Ascending aorta (tissue), 2 donors: ENCODE measurements at regions not wholly inside any gene's neighbourhood (a gene's known extent, or its start where the extent isn't known, plus 50 kb on each side); places are given as distances from the start of the nearest gene placed in this dataset.

Experiments
- DNase-seq, 2 donors: peaks; one replicate each; pipeline ENCODE4 v3.0.0-alpha.2; 2019; ENCODE audit warnings: low spot score in 2 of 2
- H3K27ac ChIP-seq, 2 donors: fragments of 200-600 bp; sonication (generic); one replicate each; pipeline ENCODE4 v1.5.1; 2016 to 2017; ENCODE audit warnings: mild to moderate bottlenecking in 1 of 2
- H3K27me3 ChIP-seq: fragments of 200-600 bp; sonication (generic); one replicate; pipeline ENCODE4 v1.5.1; 2017
- H3K36me3 ChIP-seq, 2 donors: fragments of 200-600 bp; sonication (generic); one replicate each; pipeline ENCODE4 v1.5.1; 2016
- H3K4me1 ChIP-seq, 2 donors: fragments of 200-600 bp; sonication (generic); one replicate each; pipeline ENCODE4 v1.5.1; 2016 to 2017; ENCODE audit warnings: mild to moderate bottlenecking in 1 of 2
- H3K4me3 ChIP-seq, 2 donors: fragments of 200-600 bp; sonication (generic); one replicate each; pipeline ENCODE4 v1.5.1; 2016 to 2017; ENCODE audit warnings: mild to moderate bottlenecking in 1 of 2
- H3K9me3 ChIP-seq, 2 donors: fragments of 200-600 bp; sonication (generic); one replicate each; pipeline ENCODE4 v1.5.1; 2016
- intact Hi-C: fragments of 100-400 bp; cut with DNase I; formaldehyde crosslinking; loops from one replicate; pipeline ENCODE4 v1.15.1; 2023
- TF ChIP-seq, protein P1 (sequence below), 3 experiments: fragments of 200-600 bp in 2 of 3; fragments of 450-650 bp in 1 of 3; sonication (generic) in 2 of 3; IDR thresholded peaks; one replicate each; pipeline ENCODE4 v1.5.1; 2016 to 2019; ENCODE audit warnings: antibody characterized with exemption in 3 of 3, mild to moderate bottlenecking in 1 of 3, moderate library complexity in 1 of 3

- Histone ChIP-seq H3K4me1 (no peaks in the 10 kb centered on the region), H3K27me3 (no peaks in the 10 kb centered on the region)
These were observed 167.7 kb downstream of the ZNF518B start for GRCh38 chr4:10289538-10289906.

DNA sequence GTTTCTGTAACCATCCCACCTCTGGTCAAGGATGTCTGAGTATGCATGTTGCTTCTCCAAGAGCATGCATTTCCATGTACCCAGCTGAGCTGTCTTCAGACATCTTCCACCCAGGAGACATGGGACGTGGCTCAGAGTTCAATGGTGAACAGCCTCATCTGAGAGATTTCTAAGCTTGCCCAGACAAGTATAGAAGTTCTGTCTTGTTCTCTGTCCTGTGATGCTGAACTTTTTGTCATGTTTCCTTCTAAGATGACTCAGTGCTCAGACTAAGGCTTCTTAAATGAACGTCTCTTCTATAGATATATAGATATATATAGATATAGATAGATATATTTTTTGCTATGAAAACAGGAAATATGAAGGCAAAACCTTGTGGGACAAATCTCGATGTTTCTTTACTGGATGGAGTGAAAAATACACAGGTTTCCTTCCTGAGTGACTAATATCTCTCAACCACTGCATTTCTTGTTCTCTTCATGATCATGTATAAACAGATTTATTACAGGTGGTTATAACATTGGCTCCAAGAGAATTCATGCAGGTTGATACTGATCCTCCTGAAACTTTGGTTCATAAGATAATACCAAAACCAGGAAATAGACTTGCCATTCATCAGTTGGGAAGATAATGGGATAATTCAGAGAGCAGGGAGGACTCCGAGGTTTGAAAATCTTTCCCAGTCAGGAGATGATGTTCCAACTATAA lies 168.2 kb downstream of the ZNF518B start:
- no peaks in the 10 kb centered on the region for H3K4me1 ChIP-seq
- H3K9me3 ChIP-seq, result no peaks in the 10 kb centered on the region
- H3K27me3 ChIP-seq, result no peaks in the 10 kb centered on the region
- H3K27ac ChIP-seq, result no peak overlapping the region
- TF ChIP-seq, protein P1, sequence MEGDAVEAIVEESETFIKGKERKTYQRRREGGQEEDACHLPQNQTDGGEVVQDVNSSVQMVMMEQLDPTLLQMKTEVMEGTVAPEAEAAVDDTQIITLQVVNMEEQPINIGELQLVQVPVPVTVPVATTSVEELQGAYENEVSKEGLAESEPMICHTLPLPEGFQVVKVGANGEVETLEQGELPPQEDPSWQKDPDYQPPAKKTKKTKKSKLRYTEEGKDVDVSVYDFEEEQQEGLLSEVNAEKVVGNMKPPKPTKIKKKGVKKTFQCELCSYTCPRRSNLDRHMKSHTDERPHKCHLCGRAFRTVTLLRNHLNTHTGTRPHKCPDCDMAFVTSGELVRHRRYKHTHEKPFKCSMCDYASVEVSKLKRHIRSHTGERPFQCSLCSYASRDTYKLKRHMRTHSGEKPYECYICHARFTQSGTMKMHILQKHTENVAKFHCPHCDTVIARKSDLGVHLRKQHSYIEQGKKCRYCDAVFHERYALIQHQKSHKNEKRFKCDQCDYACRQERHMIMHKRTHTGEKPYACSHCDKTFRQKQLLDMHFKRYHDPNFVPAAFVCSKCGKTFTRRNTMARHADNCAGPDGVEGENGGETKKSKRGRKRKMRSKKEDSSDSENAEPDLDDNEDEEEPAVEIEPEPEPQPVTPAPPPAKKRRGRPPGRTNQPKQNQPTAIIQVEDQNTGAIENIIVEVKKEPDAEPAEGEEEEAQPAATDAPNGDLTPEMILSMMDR (IDR thresholded peaks at IDR 0.05), result no peak
- no peak overlapping the region for H3K4me3 ChIP-seq
- no peaks in the 10 kb centered on the region for H3K36me3 ChIP-seq
- DNase-seq, result no peak
- intact Hi-C loops, result no loop called here

More at GRCh38 chr4:10289538-10289906, 167.7 kb downstream of the ZNF518B start:
- Histone ChIP-seq H3K36me3 (no peaks in the 10 kb centered on the region), H3K27ac (no peak overlapping the region), H3K9me3 (no peaks in the 10 kb centered on the region), H3K4me3 (no peak overlapping the region)
- DNase-seq, result no peak
- TF ChIP-seq, protein P1 (IDR thresholded peaks at IDR 0.05), result no peak
- intact Hi-C loops, result no loop called here

GRCh38 chr4:10285028-10285427 lies 168.4 kb upstream of the WDR1 start:
- H3K4me1 ChIP-seq, result no peaks in the 10 kb centered on the region
- H3K27me3 ChIP-seq, result no peaks in the 10 kb centered on the region
- H3K9me3 ChIP-seq, result no peaks in the 10 kb centered on the region
- H3K36me3 ChIP-seq, result no peaks in the 10 kb centered on the region
- intact Hi-C loops, result no loop called here
- no peak overlapping the region for H3K4me3 ChIP-seq
- TF ChIP-seq, protein P1 (IDR thresholded peaks at IDR 0.05), result no peak
- H3K27ac ChIP-seq, result no peak overlapping the region
- no peak for DNase-seq

- Histone ChIP-seq H3K36me3 (no peaks in the 10 kb centered on the region), H3K27ac (no peak overlapping the region), H3K27me3 (no peaks in the 10 kb centered on the region), H3K4me1 (no peaks in the 10 kb centered on the region), H3K9me3 (no peaks in the 10 kb centered on the region), H3K4me3 (no peak overlapping the region)
- DNase-seq, result no peak
- TF ChIP-seq, protein P1 (IDR thresholded peaks at IDR 0.05), result no peak
- intact Hi-C loops, result no loop called here
These were observed 167.2 kb upstream of the WDR1 start for GRCh38 chr4:10283761-10284160.

GRCh38 chr4:10281996-10282395 lies 165.4 kb upstream of the WDR1 start:
- peak overlapping the region; percentile 21 to 22 for H3K27ac ChIP-seq

More at GRCh38 chr4:10281996-10282395, 165.4 kb upstream of the WDR1 start:
- intact Hi-C loops, result no loop called here
- Histone ChIP-seq H3K36me3 (no peaks in the 10 kb centered on the region), H3K4me1 (no peaks in the 10 kb centered on the region), H3K27me3 (no peaks in the 10 kb centered on the region), H3K4me3 (no peak overlapping the region), H3K9me3 (no peaks in the 10 kb centered on the region)
- TF ChIP-seq, protein P1 (IDR thresholded peaks at IDR 0.05), result no peak
- DNase-seq, result no peak
